ENCODE measurements at regions not wholly inside any gene's neighbourhood (a gene's known extent, or its start where the extent isn't known, plus 50 kb on each side); places are given as distances from the start of the nearest gene placed in this dataset.

DNA sequence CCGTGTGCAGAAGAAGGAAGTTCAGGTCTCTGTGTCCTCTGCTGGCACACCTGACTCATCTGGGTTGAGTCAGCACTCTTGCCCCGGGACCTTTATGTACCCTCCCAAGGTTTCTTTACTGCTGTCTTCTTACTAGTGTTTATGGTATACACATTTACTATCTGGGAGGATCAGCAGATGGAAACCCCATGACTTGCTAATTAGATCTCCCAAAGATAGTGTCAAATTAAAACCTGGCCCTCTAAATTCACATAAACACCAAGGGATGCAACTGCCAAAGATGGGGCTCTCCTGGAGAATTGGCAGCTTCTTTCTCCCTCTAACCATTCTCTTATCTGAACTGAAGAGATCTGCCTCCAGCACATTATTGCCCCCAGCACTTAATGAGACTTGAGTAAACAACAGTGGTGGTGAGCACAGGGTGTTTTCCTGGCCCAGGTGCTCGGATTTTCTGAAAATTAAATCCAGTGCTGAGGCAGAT is 718.1 kb upstream of the SOX9 start:
- no peaks in the 10 kb centered on the region for H4K20me1 ChIP-seq (ENCODE audit: insufficient read depth, low read length, poor library complexity, severe bottlenecking)
- no peaks in the 10 kb centered on the region for H3F3A ChIP-seq (ENCODE audit: low read depth)
- H3K4me1 ChIP-seq (ENCODE audit: insufficient read depth, low read length, poor library complexity, severe bottlenecking): no peaks in the 10 kb centered on the region
- H2AFZ ChIP-seq (ENCODE audit: low read length): no peak overlapping the region
- no peaks in the 10 kb centered on the region for H3K9me2 ChIP-seq (replicated peaks; ENCODE audit: low read depth, low read length)
- no peak overlapping the region for H3K4me2 ChIP-seq (ENCODE audit: low read depth, low read length, poor library complexity, severe bottlenecking)
- H3K79me2 ChIP-seq (ENCODE audit: insufficient read depth, low read length): no peaks in the 10 kb centered on the region
- H3K9ac ChIP-seq (ENCODE audit: low read depth, low read length, poor library complexity, severe bottlenecking): no peak overlapping the region
- no peak overlapping the region for H3K4me3 ChIP-seq (ENCODE audit: low read length, poor library complexity, severe bottlenecking)
- no peaks in the 10 kb centered on the region for H3K27me3 ChIP-seq (ENCODE audit: insufficient read depth, low read length, poor library complexity, severe bottlenecking)
- no peaks in the 10 kb centered on the region for H3K9me3 ChIP-seq (ENCODE audit: insufficient read depth, low read depth, low read length)
- no peaks in the 10 kb centered on the region for H3K36me3 ChIP-seq (ENCODE audit: insufficient read depth, low read length)
- TF ChIP-seq, protein P1, sequence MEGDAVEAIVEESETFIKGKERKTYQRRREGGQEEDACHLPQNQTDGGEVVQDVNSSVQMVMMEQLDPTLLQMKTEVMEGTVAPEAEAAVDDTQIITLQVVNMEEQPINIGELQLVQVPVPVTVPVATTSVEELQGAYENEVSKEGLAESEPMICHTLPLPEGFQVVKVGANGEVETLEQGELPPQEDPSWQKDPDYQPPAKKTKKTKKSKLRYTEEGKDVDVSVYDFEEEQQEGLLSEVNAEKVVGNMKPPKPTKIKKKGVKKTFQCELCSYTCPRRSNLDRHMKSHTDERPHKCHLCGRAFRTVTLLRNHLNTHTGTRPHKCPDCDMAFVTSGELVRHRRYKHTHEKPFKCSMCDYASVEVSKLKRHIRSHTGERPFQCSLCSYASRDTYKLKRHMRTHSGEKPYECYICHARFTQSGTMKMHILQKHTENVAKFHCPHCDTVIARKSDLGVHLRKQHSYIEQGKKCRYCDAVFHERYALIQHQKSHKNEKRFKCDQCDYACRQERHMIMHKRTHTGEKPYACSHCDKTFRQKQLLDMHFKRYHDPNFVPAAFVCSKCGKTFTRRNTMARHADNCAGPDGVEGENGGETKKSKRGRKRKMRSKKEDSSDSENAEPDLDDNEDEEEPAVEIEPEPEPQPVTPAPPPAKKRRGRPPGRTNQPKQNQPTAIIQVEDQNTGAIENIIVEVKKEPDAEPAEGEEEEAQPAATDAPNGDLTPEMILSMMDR (conservative IDR thresholded peaks at IDR 0.05; ENCODE audit: low read length): no peak
- TF ChIP-seq EZH2phosphoT487 (IDR thresholded peaks at IDR 0.05; ENCODE audit: borderline replicate concordance): no peak

DNA sequence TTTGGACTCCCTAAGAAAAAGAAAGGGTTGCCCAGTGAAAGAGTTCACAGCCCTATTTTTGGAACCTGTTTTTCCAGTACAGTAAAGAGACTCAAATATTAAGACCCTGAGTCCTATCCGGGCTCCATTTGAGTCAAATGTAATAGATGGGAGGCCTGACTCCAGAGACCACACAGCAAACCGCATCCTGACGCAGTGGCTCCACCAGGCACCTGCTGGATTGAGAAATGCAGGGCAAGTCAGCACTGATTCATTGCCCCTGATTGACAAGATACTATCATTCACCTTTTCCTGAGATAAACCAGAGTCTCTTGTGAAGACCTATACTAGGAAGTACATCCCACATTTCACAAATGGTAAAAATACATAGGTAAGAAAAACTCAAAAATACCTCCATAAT is 715.7 kb upstream of the SOX9 start:
- H3K9me3 ChIP-seq (ENCODE audit: insufficient read depth, low read depth, low read length): no peaks in the 10 kb centered on the region

DNA sequence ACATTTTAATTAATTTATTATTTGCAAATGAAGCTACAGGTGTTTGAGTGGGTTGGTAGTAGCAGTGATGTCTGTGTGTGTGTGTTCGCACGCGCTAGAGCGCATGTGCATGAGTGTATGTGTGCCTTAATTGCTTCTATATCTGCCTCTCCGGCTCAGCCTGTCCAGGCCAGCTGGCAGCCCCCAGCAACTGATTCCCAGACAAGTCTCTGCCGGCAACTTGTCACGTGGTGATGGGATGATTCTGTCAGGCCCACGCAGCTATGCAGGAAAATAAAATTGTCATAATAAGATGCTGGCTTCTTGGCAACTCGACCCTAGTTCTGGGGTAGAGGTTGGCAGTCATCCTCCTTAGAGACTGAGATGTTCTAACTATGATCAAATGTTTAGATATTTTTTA is 712.8 kb upstream of the SOX9 start:
- Histone ChIP-seq H3K79me2 (ENCODE audit: insufficient read depth, low read length) (no peaks in the 10 kb centered on the region), H3K36me3 (ENCODE audit: insufficient read depth, low read length) (no peaks in the 10 kb centered on the region), H4K20me1 (ENCODE audit: insufficient read depth, low read length, poor library complexity, severe bottlenecking) (no peaks in the 10 kb centered on the region), H3F3A (ENCODE audit: low read depth) (no peaks in the 10 kb centered on the region), H3K9ac (ENCODE audit: low read depth, low read length, poor library complexity, severe bottlenecking) (no peak overlapping the region), H2AFZ (ENCODE audit: low read length) (no peak overlapping the region), H3K4me3 (ENCODE audit: low read length, poor library complexity, severe bottlenecking) (no peak overlapping the region), H3K9me2 (replicated peaks; ENCODE audit: low read depth, low read length) (no peaks in the 10 kb centered on the region), H3K27me3 (ENCODE audit: insufficient read depth, low read length, poor library complexity, severe bottlenecking) (no peaks in the 10 kb centered on the region), H3K9me3 (ENCODE audit: insufficient read depth, low read depth, low read length) (no peaks in the 10 kb centered on the region), H3K4me1 (ENCODE audit: insufficient read depth, low read length, poor library complexity, severe bottlenecking) (no peaks in the 10 kb centered on the region), H3K4me2 (ENCODE audit: low read depth, low read length, poor library complexity, severe bottlenecking) (no peak overlapping the region)
- no peak for TF ChIP-seq EZH2phosphoT487 (IDR thresholded peaks at IDR 0.05; ENCODE audit: borderline replicate concordance)
- TF ChIP-seq, protein P1 (conservative IDR thresholded peaks at IDR 0.05; ENCODE audit: low read length): no peak

More for the DNA sequence above, 715.7 kb upstream of the SOX9 start:
- Histone ChIP-seq H3K4me3 (ENCODE audit: low read length, poor library complexity, severe bottlenecking) (no peak overlapping the region), H2AFZ (ENCODE audit: low read length) (no peak overlapping the region), H3K4me1 (ENCODE audit: insufficient read depth, low read length, poor library complexity, severe bottlenecking) (no peaks in the 10 kb centered on the region), H3K9me2 (replicated peaks; ENCODE audit: low read depth, low read length) (no peaks in the 10 kb centered on the region), H3F3A (ENCODE audit: low read depth) (no peaks in the 10 kb centered on the region), H4K20me1 (ENCODE audit: insufficient read depth, low read length, poor library complexity, severe bottlenecking) (no peaks in the 10 kb centered on the region), H3K9ac (ENCODE audit: low read depth, low read length, poor library complexity, severe bottlenecking) (no peak overlapping the region), H3K79me2 (ENCODE audit: insufficient read depth, low read length) (no peaks in the 10 kb centered on the region), H3K36me3 (ENCODE audit: insufficient read depth, low read length) (no peaks in the 10 kb centered on the region), H3K27me3 (ENCODE audit: insufficient read depth, low read length, poor library complexity, severe bottlenecking) (no peaks in the 10 kb centered on the region), H3K4me2 (ENCODE audit: low read depth, low read length, poor library complexity, severe bottlenecking) (no peak overlapping the region)
- TF ChIP-seq EZH2phosphoT487 (IDR thresholded peaks at IDR 0.05; ENCODE audit: borderline replicate concordance): no peak
- TF ChIP-seq, protein P1 (conservative IDR thresholded peaks at IDR 0.05; ENCODE audit: low read length): no peak

Measured in Loucy (cell line).